ENCODE measurements at regions not wholly inside any gene's neighbourhood (a gene's known extent, or its start where the extent isn't known, plus 50 kb on each side); places are given as distances from the start of the nearest gene placed in this dataset.

DNA sequence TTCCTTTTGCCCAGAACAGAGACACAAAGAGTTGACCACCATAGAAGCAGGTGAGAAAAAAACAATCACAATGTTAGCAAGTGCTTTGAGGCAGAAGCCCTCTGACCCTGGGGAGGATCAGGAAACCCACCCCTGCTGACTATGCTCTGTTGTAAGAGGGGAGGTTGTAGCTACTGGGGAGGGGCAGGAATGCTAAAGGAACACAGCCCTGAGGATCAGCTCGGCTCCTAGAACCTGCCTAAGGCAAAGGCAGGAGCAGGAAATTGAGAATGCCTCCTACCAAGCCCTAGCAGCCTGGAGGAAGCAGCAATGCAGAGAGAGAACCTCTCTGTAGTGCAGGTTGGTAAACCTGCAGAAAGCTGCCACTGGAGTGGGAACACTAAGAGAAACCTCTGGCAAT is 624.0 kb upstream of the KLF12 start:
- WGBS (ENCODE audit: insufficient coverage, insufficient replicate concordance, low lambda C conversion rate, missing lambda C conversion rate), result 0% methylated on average over 1 of the region's 1 CpG
- FAIRE-seq (no peak), DNase-seq (ENCODE audit: low read depth, low spot score) (no peak), ATAC-seq (no peak)
- H3K9me3 ChIP-seq (replicated peaks; ENCODE audit: control insufficient read depth, insufficient read depth, low read length), result no peaks in the 10 kb centered on the region
- intact Hi-C loops (cut with micrococcal nuclease; ENCODE audit: unreplicated experiment), result no loop called here
- no peak overlapping the region for H3K27ac ChIP-seq (ENCODE audit: control insufficient read depth, insufficient read depth)
- in situ Hi-C loops (cut with MboI), result no loop called here
- no peak overlapping the region for H3K4me2 ChIP-seq (ENCODE audit: control insufficient read depth, insufficient read depth)
- H3K79me2 ChIP-seq (ENCODE audit: control insufficient read depth, insufficient read depth, low read length), result no peaks in the 10 kb centered on the region
- no peak overlapping the region for H3K9ac ChIP-seq (ENCODE audit: control insufficient read depth, insufficient read depth, low read length)
- RAD21 ChIA-PET (ENCODE audit: unreplicated experiment), result no interaction called here
- H3K36me3 ChIP-seq (ENCODE audit: control insufficient read depth in 2 of 2, insufficient read depth in 2 of 2, low read length in 1 of 2), result no peaks in the 10 kb centered on the region
- TF ChIP-seq NFIC (IDR thresholded peaks at IDR 0.05; ENCODE audit: low read depth, low read length) (no peak), TCF3 (IDR thresholded peaks at IDR 0.05; ENCODE audit: borderline replicate concordance, insufficient read depth, low read depth, low read length) (no peak), EZH2 (IDR thresholded peaks at IDR 0.05; ENCODE audit: borderline replicate concordance, control insufficient read depth, low read depth, low read length) (no peak), ZNF274 (IDR thresholded peaks at IDR 0.05; ENCODE audit: insufficient read depth, insufficient read length) (no peak), MYB (IDR thresholded peaks at IDR 0.05; ENCODE audit: borderline replicate concordance, low read depth, low read length) (no peak), NR2C1 (IDR thresholded peaks at IDR 0.05) (no peak), FOS (IDR thresholded peaks at IDR 0.05; ENCODE audit: borderline replicate concordance, extremely low read depth, insufficient read length) (no peak), SMC3 (IDR thresholded peaks at IDR 0.05; ENCODE audit: borderline replicate concordance, low read length) (no peak)
- H2AFZ ChIP-seq (ENCODE audit: control insufficient read depth, low read depth, low read length), result no peak overlapping the region
- H4K20me1 ChIP-seq (ENCODE audit: control insufficient read depth, insufficient read depth), result no peaks in the 10 kb centered on the region
- no TSS peak for BruUV-seq (replicated peaks)
- SMC1A ChIA-PET (ENCODE audit: uncharacterized antibody, unreplicated experiment), result no interaction called here
- H3K27me3 ChIP-seq (replicated peaks in 1 of 2; ENCODE audit: control insufficient read depth in 2 of 2, insufficient read depth in 2 of 2, low read length in 1 of 2), result no peaks in the 10 kb centered on the region
- POLR2A ChIA-PET, result no interaction called here
- no peak overlapping the region for H3K4me3 ChIP-seq
- H3K4me1 ChIP-seq (ENCODE audit: control insufficient read depth, insufficient read depth, low read length), result no peaks in the 10 kb centered on the region
- CTCF ChIA-PET, result no interaction called here

DNA sequence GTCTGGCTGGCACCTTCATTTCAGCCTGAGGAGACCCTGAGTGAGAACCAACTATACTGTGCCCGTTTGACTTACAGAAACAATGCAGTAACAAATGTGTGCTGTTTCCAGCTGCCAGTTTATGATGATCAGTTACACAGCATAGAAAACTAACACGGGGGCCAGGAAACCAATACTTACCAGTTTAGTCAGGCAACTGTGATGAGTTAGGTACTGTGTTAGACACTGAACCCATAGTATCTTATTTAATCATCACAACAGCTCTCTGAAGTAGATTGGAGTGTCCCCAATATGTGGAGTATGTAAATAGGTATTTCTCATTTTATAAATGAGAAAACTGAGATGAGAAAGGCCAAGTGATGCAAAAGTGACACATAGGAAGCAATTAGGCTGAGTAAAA is 620.9 kb upstream of the KLF12 start:
- WGBS (ENCODE audit: insufficient coverage, insufficient replicate concordance, low lambda C conversion rate, missing lambda C conversion rate), result 0% methylated on average over 2 of the region's 2 CpGs
- Histone ChIP-seq H3K36me3 (ENCODE audit: control insufficient read depth in 2 of 2, insufficient read depth in 2 of 2, low read length in 1 of 2) (no peaks in the 10 kb centered on the region), H2AFZ (ENCODE audit: control insufficient read depth, low read depth, low read length) (no peak overlapping the region), H3K4me3 (no peak overlapping the region), H3K27me3 (replicated peaks in 1 of 2; ENCODE audit: control insufficient read depth in 2 of 2, insufficient read depth in 2 of 2, low read length in 1 of 2) (no peaks in the 10 kb centered on the region), H3K4me2 (ENCODE audit: control insufficient read depth, insufficient read depth) (no peak overlapping the region), H3K9me3 (replicated peaks; ENCODE audit: control insufficient read depth, insufficient read depth, low read length) (no peaks in the 10 kb centered on the region), H4K20me1 (ENCODE audit: control insufficient read depth, insufficient read depth) (no peaks in the 10 kb centered on the region), H3K4me1 (ENCODE audit: control insufficient read depth, insufficient read depth, low read length) (no peaks in the 10 kb centered on the region), H3K27ac (ENCODE audit: control insufficient read depth, insufficient read depth) (no peak overlapping the region), H3K9ac (ENCODE audit: control insufficient read depth, insufficient read depth, low read length) (no peak overlapping the region), H3K79me2 (ENCODE audit: control insufficient read depth, insufficient read depth, low read length) (no peaks in the 10 kb centered on the region)
- ATAC-seq (no peak; the same call in 2 of the 3 replicates), FAIRE-seq (no peak), DNase-seq (ENCODE audit: low read depth, low spot score) (no peak)
- ChIA-PET RAD21 (ENCODE audit: unreplicated experiment) (no interaction called here), POLR2A (no interaction called here), SMC1A (ENCODE audit: uncharacterized antibody, unreplicated experiment) (no interaction called here), CTCF (no interaction called here)
- in situ Hi-C loops (cut with MboI) (no loop called here), intact Hi-C loops (cut with micrococcal nuclease; ENCODE audit: unreplicated experiment) (no loop called here)
- BruUV-seq (replicated peaks), result no TSS peak
- no peak for TF ChIP-seq CHD2 (IDR thresholded peaks at IDR 0.05; ENCODE audit: borderline replicate concordance, low read depth, low read length)
- no peak for TF ChIP-seq PML (IDR thresholded peaks at IDR 0.05; ENCODE audit: low read length)
- TF ChIP-seq, protein P1, sequence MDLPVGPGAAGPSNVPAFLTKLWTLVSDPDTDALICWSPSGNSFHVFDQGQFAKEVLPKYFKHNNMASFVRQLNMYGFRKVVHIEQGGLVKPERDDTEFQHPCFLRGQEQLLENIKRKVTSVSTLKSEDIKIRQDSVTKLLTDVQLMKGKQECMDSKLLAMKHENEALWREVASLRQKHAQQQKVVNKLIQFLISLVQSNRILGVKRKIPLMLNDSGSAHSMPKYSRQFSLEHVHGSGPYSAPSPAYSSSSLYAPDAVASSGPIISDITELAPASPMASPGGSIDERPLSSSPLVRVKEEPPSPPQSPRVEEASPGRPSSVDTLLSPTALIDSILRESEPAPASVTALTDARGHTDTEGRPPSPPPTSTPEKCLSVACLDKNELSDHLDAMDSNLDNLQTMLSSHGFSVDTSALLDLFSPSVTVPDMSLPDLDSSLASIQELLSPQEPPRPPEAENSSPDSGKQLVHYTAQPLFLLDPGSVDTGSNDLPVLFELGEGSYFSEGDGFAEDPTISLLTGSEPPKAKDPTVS (IDR thresholded peaks at IDR 0.05; ENCODE audit: low read depth, low read length), result no peak
- TF ChIP-seq, protein P2, sequence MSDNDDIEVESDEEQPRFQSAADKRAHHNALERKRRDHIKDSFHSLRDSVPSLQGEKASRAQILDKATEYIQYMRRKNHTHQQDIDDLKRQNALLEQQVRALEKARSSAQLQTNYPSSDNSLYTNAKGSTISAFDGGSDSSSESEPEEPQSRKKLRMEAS (IDR thresholded peaks at IDR 0.05; ENCODE audit: low read depth, low read length), result no peak
- no peak for TF ChIP-seq ETV6 (conservative IDR thresholded peaks at IDR 0.05 in 1 of 2, IDR thresholded peaks at IDR 0.05 in 1 of 2; ENCODE audit: borderline replicate concordance in 1 of 2, low read depth in 1 of 2)
- TF ChIP-seq RBBP5 (conservative IDR thresholded peaks at IDR 0.05), result no peak
- no peak for TF ChIP-seq POU2F2 (IDR thresholded peaks at IDR 0.05; ENCODE audit: borderline replicate concordance, low read depth, low read length)
- TF ChIP-seq, protein P3, sequence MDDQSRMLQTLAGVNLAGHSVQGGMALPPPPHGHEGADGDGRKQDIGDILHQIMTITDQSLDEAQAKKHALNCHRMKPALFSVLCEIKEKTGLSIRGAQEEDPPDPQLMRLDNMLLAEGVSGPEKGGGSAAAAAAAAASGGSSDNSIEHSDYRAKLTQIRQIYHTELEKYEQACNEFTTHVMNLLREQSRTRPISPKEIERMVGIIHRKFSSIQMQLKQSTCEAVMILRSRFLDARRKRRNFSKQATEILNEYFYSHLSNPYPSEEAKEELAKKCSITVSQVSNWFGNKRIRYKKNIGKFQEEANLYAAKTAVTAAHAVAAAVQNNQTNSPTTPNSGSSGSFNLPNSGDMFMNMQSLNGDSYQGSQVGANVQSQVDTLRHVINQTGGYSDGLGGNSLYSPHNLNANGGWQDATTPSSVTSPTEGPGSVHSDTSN (IDR thresholded peaks at IDR 0.05; ENCODE audit: insufficient replicate concordance, low read depth, low read length), result no peak
- TF ChIP-seq NR2C2 (IDR thresholded peaks at IDR 0.05; ENCODE audit: borderline replicate concordance, control insufficient read depth, insufficient read length, low read depth), result no peak
- TF ChIP-seq ATF7 (IDR thresholded peaks at IDR 0.05; ENCODE audit: low read depth), result no peak
